ENCODE measurements at regions not wholly inside any gene's neighbourhood (a gene's known extent, or its start where the extent isn't known, plus 50 kb on each side); places are given as distances from the start of the nearest gene placed in this dataset.

DNA sequence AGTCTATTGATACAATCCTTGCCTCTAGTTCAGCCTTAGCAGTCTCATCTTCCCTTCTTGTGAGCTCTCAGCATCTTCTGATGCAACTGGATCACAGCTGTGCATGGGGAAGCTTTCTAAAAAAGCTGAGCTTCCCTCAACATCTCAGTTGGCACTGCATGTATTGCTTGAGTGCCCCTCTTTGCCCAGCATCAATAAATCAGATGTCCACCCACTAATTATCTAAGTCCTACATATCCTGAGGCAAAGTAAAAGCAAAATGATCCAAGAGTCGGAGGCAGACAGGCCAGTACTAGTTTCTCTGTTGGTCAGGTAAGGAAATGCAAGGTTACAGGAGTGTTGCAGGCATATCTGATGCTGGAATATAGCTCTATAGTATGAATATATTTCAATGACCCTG is 334.5 kb upstream of the NCAM1 start:
- H3K9me3 ChIP-seq (ENCODE audit: control insufficient read depth, insufficient read depth, low read length), result no peaks in the 10 kb centered on the region
- H3K4me1 ChIP-seq (ENCODE audit: control insufficient read depth, low read length), result no peaks in the 10 kb centered on the region
- no peak overlapping the region for H3K4me2 ChIP-seq (ENCODE audit: low read length)

GRCh38 chr11:112627588-112628045 is 333.6 kb upstream of the NCAM1 start:
- Histone ChIP-seq H3K36me3 (ENCODE audit: control insufficient read depth, low read length) (no peaks in the 10 kb centered on the region), H3K79me2 (ENCODE audit: control insufficient read depth, low read length) (no peaks in the 10 kb centered on the region), H3K27me3 (ENCODE audit: control insufficient read depth, low read length) (no peaks in the 10 kb centered on the region), H3K27ac (ENCODE audit: low read depth, low read length) (no peak overlapping the region), H3F3A (ENCODE audit: control insufficient read depth, insufficient read depth) (no peaks in the 10 kb centered on the region), H4K20me1 (ENCODE audit: control insufficient read depth, insufficient read depth, low read depth, low read length) (no peaks in the 10 kb centered on the region), H3K4me2 (ENCODE audit: low read length) (no peak overlapping the region), H3K4me3 (ENCODE audit: low read length) (no peak overlapping the region), H3K9me2 (replicated peaks; ENCODE audit: control insufficient read depth, low read length) (no peaks in the 10 kb centered on the region), H3K9me3 (ENCODE audit: control insufficient read depth, insufficient read depth, low read length) (no peaks in the 10 kb centered on the region), H3K4me1 (ENCODE audit: control insufficient read depth, low read length) (no peaks in the 10 kb centered on the region)
- no peak for TF ChIP-seq CTCF (IDR thresholded peaks at IDR 0.05; ENCODE audit: low read depth, low read length, poor library complexity, severe bottlenecking)
- no peak for TF ChIP-seq EZH2phosphoT487 (IDR thresholded peaks at IDR 0.05; ENCODE audit: borderline replicate concordance, low read length)

More for the DNA sequence above, 334.5 kb upstream of the NCAM1 start:
- no peak overlapping the region for H3K27ac ChIP-seq (ENCODE audit: low read depth, low read length)
- TF ChIP-seq EZH2phosphoT487 (IDR thresholded peaks at IDR 0.05; ENCODE audit: borderline replicate concordance, low read length) (no peak), CTCF (IDR thresholded peaks at IDR 0.05; ENCODE audit: low read depth, low read length, poor library complexity, severe bottlenecking) (no peak)
- H3K4me3 ChIP-seq (ENCODE audit: low read length), result no peak overlapping the region
- H4K20me1 ChIP-seq (ENCODE audit: control insufficient read depth, insufficient read depth, low read depth, low read length), result no peaks in the 10 kb centered on the region
- no peaks in the 10 kb centered on the region for H3K27me3 ChIP-seq (ENCODE audit: control insufficient read depth, low read length)
- no peaks in the 10 kb centered on the region for H3K79me2 ChIP-seq (ENCODE audit: control insufficient read depth, low read length)
- no peaks in the 10 kb centered on the region for H3F3A ChIP-seq (ENCODE audit: control insufficient read depth, insufficient read depth)
- H3K9me2 ChIP-seq (replicated peaks; ENCODE audit: control insufficient read depth, low read length), result no peaks in the 10 kb centered on the region
- H3K36me3 ChIP-seq (ENCODE audit: control insufficient read depth, low read length), result no peaks in the 10 kb centered on the region

GRCh38 chr11:112628676-112629075 is 332.5 kb upstream of the NCAM1 start:
- Histone ChIP-seq H3K79me2 (ENCODE audit: control insufficient read depth, low read length) (no peaks in the 10 kb centered on the region), H3K4me3 (ENCODE audit: low read length) (no peak overlapping the region), H3K4me2 (ENCODE audit: low read length) (no peak overlapping the region), H3K9me2 (replicated peaks; ENCODE audit: control insufficient read depth, low read length) (no peaks in the 10 kb centered on the region), H3K4me1 (ENCODE audit: control insufficient read depth, low read length) (no peaks in the 10 kb centered on the region), H3K36me3 (ENCODE audit: control insufficient read depth, low read length) (no peaks in the 10 kb centered on the region), H3K27ac (ENCODE audit: low read depth, low read length) (no peak overlapping the region), H3F3A (ENCODE audit: control insufficient read depth, insufficient read depth) (no peaks in the 10 kb centered on the region), H3K27me3 (ENCODE audit: control insufficient read depth, low read length) (no peaks in the 10 kb centered on the region), H3K9me3 (ENCODE audit: control insufficient read depth, insufficient read depth, low read length) (no peaks in the 10 kb centered on the region), H4K20me1 (ENCODE audit: control insufficient read depth, insufficient read depth, low read depth, low read length) (no peaks in the 10 kb centered on the region)
- TF ChIP-seq EZH2phosphoT487 (IDR thresholded peaks at IDR 0.05; ENCODE audit: borderline replicate concordance, low read length) (no peak), CTCF (IDR thresholded peaks at IDR 0.05; ENCODE audit: low read depth, low read length, poor library complexity, severe bottlenecking) (no peak)

Data from DOHH2 (cell line).